ENCODE measurements at regions not wholly inside any gene's neighbourhood (a gene's known extent, or its start where the extent isn't known, plus 50 kb on each side); places are given as distances from the start of the nearest gene placed in this dataset.

GRCh38 chr3:59381282-59381681 lies 331.5 kb upstream of the CFAP20DC start (continued):
- TF ChIP-seq PAX5 (IDR thresholded peaks at IDR 0.05; ENCODE audit: borderline replicate concordance, low read depth, low read length) (no peak), CBFB (IDR thresholded peaks at IDR 0.05; ENCODE audit: low read depth) (no peak), ATF7 (IDR thresholded peaks at IDR 0.05; ENCODE audit: low read depth) (0 out of 2 replicates have a peak, but pooled peaks have one; percentile 24), EGR1 (IDR thresholded peaks at IDR 0.05; ENCODE audit: borderline replicate concordance in 1 of 2, low read depth in 2 of 2, low read length in 2 of 2) (0 out of 3 replicates have a peak, but pooled peaks of 1 of the 2 experiments have one; percentile 14), CHD2 (IDR thresholded peaks at IDR 0.05; ENCODE audit: borderline replicate concordance, low read depth, low read length) (no peak), FOXK2 (IDR thresholded peaks at IDR 0.05) (no peak), JUNB (IDR thresholded peaks at IDR 0.05) (peak; percentile 91), SREBF2 (IDR thresholded peaks at IDR 0.05; ENCODE audit: low read length) (no peak), CUX1 (IDR thresholded peaks at IDR 0.05; ENCODE audit: insufficient replicate concordance, low read depth, low read length) (no peak), IRF4 (IDR thresholded peaks at IDR 0.05; ENCODE audit: low read depth, low read length) (peak; percentile 84), SRF (IDR thresholded peaks at IDR 0.05; ENCODE audit: low read depth in 2 of 2, low read length in 2 of 2) (no peak), TBL1XR1 (IDR thresholded peaks at IDR 0.05; ENCODE audit: low read depth, low read length) (no peak), SMAD1 (IDR thresholded peaks at IDR 0.05; ENCODE audit: low read depth, partially characterized antibody) (no peak)
- TF ChIP-seq, protein P1, sequence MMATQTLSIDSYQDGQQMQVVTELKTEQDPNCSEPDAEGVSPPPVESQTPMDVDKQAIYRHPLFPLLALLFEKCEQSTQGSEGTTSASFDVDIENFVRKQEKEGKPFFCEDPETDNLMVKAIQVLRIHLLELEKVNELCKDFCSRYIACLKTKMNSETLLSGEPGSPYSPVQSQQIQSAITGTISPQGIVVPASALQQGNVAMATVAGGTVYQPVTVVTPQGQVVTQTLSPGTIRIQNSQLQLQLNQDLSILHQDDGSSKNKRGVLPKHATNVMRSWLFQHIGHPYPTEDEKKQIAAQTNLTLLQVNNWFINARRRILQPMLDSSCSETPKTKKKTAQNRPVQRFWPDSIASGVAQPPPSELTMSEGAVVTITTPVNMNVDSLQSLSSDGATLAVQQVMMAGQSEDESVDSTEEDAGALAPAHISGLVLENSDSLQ (IDR thresholded peaks at IDR 0.05), result no peak
- TF ChIP-seq, protein P2, sequence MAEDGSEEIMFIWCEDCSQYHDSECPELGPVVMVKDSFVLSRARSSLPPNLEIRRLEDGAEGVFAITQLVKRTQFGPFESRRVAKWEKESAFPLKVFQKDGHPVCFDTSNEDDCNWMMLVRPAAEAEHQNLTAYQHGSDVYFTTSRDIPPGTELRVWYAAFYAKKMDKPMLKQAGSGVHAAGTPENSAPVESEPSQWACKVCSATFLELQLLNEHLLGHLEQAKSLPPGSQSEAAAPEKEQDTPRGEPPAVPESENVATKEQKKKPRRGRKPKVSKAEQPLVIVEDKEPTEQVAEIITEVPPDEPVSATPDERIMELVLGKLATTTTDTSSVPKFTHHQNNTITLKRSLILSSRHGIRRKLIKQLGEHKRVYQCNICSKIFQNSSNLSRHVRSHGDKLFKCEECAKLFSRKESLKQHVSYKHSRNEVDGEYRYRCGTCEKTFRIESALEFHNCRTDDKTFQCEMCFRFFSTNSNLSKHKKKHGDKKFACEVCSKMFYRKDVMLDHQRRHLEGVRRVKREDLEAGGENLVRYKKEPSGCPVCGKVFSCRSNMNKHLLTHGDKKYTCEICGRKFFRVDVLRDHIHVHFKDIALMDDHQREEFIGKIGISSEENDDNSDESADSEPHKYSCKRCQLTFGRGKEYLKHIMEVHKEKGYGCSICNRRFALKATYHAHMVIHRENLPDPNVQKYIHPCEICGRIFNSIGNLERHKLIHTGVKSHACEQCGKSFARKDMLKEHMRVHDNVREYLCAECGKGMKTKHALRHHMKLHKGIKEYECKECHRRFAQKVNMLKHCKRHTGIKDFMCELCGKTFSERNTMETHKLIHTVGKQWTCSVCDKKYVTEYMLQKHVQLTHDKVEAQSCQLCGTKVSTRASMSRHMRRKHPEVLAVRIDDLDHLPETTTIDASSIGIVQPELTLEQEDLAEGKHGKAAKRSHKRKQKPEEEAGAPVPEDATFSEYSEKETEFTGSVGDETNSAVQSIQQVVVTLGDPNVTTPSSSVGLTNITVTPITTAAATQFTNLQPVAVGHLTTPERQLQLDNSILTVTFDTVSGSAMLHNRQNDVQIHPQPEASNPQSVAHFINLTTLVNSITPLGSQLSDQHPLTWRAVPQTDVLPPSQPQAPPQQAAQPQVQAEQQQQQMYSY (CRISPR knock-in tag; IDR thresholded peaks at IDR 0.05), result no peak
- TF ChIP-seq, protein P3, sequence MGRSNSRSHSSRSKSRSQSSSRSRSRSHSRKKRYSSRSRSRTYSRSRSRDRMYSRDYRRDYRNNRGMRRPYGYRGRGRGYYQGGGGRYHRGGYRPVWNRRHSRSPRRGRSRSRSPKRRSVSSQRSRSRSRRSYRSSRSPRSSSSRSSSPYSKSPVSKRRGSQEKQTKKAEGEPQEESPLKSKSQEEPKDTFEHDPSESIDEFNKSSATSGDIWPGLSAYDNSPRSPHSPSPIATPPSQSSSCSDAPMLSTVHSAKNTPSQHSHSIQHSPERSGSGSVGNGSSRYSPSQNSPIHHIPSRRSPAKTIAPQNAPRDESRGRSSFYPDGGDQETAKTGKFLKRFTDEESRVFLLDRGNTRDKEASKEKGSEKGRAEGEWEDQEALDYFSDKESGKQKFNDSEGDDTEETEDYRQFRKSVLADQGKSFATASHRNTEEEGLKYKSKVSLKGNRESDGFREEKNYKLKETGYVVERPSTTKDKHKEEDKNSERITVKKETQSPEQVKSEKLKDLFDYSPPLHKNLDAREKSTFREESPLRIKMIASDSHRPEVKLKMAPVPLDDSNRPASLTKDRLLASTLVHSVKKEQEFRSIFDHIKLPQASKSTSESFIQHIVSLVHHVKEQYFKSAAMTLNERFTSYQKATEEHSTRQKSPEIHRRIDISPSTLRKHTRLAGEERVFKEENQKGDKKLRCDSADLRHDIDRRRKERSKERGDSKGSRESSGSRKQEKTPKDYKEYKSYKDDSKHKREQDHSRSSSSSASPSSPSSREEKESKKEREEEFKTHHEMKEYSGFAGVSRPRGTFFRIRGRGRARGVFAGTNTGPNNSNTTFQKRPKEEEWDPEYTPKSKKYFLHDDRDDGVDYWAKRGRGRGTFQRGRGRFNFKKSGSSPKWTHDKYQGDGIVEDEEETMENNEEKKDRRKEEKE (IDR thresholded peaks at IDR 0.05), result no peak
- TF ChIP-seq, protein P4, sequence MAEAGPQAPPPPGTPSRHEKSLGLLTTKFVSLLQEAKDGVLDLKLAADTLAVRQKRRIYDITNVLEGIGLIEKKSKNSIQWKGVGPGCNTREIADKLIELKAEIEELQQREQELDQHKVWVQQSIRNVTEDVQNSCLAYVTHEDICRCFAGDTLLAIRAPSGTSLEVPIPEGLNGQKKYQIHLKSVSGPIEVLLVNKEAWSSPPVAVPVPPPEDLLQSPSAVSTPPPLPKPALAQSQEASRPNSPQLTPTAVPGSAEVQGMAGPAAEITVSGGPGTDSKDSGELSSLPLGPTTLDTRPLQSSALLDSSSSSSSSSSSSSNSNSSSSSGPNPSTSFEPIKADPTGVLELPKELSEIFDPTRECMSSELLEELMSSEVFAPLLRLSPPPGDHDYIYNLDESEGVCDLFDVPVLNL (IDR thresholded peaks at IDR 0.05; ENCODE audit: low read depth, low read length), result no peak
